ENCODE measurements at regions not wholly inside any gene's neighbourhood (a gene's known extent, or its start where the extent isn't known, plus 50 kb on each side); places are given as distances from the start of the nearest gene placed in this dataset.
A peak's percentile ranks its signal among the peaks of the same experiment; 100 is the strongest.
"Not testable (repeated sequence)": the region's sequence is repeated elsewhere in the genome, so short reads cannot be mapped to it uniquely, and the experiment has no call there.

DNA sequence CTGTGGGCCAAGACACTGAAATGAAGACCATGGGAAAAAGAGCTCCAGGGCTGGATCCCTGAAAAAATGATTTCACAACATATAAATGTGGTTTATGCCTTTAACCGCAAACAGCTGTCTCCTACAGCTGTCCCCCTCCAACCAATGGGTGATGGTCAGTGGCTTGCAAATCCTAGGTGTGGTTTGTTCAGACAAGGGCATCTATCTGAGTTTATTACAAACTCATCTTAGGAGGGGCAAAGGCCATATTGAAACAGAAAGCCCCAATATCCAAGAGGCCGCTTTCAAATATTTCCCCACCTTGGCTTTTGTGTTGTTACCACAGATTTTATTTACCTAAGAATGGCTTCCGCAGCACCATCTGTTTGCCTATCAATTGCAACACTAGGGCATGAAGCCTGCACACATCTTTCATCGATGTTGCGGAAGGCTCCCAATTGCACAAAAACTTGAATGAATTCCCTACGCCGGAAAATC is 503.6 kb upstream of the AMELY start:
- DNase-seq (ENCODE audit: low read depth), result no peak

DNA sequence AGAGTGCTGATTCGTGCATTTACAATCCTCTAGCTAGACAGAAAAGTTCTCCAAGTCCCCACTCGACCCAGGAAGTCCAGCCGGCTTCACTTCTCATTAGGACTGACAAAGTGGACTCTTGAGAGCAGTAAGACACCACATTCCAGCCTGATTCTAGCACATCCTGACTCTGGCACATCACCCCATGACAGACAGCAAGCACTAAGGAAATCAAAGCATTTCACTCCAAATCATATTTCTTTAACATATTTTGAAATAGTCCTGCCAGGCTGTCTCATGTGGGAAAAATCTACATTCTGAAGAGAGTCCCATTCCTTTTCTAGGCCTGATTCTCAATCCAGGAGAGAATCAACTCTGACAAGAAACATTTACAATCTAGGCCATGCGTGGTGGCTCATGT is 478.5 kb upstream of the AMELY start:
- no peak for DNase-seq (ENCODE audit: low read depth)

DNA sequence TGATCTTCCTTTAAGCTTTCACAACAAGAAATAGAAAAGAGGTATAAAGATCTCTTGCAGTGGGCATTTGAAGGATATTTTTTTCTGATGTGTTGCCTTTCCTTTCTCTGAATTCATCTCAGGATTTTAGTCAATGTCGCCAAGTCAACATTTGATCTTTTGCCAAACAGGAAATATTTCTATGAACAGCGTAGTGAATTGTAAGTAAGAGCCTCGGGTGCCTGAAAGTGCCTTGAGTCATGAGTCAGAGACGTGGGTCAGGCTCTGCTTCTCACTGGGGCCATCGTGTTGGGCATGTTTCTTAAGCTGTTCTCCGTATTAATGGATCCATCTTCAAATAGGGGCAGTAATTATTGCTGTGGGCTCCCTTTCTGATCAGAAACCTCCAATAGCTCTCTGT is 471.4 kb upstream of the AMELY start:
- DNase-seq (ENCODE audit: low read depth), result no peak

DNA sequence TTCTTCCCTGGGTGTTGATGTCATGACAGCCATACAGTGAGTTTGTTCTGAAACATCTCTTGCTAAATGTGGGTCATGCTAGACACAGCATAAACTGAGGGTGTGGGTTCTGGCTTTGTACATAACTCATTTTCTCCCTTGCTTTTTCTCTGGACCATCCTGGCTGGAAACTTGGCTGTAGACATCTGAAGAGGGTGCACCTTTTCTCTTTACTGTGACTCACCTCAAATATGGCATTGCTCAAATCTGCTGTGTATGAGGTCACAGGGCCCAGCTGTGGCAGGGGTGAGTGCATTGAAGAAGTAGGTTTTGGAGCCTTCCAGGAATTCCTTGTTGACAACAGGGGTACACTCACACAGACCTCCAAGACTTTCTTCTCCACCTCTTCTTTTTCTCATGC is 465.5 kb upstream of the AMELY start:
- DNase-seq (ENCODE audit: low read depth), result no peak

DNA sequence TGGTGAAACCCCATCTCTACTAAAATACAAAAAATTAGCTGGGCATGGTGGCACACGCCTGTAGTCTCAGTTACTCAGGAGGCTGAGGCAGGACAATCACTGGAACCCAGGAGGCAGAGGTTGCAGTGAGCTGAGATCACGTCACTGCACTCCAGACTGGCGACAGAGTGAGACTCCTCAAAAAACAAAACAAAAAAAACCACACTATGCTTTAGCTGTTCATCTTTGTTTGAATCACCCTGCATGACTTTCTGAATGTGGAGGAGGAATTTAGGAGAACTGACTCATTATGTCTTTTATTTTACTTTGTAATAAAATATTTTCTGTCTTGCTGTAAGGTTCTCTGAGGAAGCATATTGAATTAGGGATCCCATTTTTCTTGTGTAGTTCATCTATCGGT is 462.9 kb upstream of the AMELY start:
- DNase-seq (ENCODE audit: low read depth), result not testable (repeated sequence)

DNA sequence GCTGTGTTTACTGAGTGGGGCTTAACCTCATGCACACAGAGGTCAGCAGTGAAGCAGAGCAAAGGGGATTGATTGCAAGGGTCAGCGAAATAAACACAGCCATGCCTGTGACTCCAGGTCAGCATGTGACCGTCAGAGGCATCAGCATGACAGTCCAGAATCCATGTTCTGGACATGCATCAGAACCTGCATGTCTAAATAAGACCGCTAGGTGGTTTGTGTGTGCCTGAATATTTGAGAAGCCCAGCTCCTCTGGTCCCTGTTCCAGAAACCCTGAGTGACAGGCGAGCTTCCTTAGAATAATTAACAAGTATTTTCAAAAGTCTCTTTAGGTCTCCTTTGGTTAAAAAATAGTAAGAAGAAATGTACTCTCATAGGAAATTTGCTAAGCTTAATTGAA is 460.4 kb upstream of the AMELY start:
- DNase-seq (ENCODE audit: low read depth), result not testable (repeated sequence)

DNA sequence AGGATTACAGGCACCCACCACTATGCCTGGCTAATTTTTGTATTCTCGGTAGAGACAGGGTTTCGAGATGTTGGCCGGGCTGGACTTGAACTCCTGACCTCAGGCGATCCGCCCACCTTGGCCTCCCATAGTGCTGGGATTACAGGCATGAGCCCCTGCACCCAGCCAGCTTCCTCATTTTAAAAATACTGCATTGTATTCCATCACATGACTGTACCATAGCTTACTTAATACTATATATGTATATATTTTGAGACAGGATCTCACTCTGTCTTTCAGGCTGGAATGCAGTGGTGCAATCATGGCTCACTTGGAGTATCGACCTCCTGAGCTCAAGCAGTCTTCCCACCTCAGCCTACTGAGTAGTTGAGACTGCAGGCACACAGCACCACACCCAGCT is 459.5 kb upstream of the AMELY start:
- not testable (repeated sequence) for DNase-seq (ENCODE audit: low read depth)

DNA sequence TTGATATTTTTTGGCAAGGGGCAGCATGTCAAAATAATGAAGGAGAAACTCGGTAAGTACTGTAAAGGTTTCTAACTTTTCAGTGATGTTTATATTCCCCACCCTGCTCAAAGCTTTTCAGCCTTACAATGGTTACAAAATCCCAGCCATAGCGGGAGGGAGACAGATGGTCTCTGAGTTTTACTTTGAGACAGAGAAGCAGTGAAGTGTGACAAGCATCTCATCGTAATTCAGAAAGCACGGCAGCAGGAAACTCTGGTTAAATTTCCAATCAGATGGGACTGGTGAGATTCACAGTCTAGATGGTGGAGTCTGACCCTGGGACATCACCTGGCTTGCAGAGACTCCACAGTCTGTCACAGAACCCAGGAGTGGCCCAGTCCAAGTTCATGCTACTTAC is 448.0 kb upstream of the AMELY start:
- DNase-seq (ENCODE audit: low read depth), result no peak

DNA sequence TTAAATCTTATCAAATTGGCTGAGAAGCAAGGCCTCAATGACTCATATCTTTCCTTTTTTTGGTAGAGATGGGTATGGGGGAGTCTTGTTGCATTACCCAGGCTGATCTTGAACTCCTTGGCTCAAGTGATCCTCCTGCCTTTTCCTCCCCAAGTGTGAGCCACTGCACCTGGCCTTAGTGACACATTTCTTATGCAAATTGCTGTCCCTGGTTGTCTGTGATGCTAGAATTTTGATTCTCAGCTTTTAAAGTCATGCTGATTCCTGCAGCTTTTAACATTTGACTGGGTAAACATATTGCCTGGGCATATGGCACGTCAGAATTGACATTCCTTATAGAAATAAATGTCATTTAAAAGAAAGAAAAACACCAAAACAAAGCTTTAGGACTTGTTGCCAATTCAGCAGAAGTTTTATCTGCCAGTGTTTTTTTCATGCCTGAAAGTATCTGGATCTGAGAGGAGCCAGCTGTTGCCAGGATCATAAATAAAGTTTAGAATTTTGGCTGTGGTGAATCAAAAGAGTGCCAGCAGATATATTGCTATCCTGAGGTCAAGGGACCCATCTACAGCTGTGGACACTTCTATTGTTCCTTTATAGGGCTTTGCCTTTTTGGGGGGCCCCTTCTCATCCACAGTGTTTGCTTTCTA is 446.7 kb upstream of the AMELY start:
- DNase-seq (ENCODE audit: low read depth), result no peak

DNA sequence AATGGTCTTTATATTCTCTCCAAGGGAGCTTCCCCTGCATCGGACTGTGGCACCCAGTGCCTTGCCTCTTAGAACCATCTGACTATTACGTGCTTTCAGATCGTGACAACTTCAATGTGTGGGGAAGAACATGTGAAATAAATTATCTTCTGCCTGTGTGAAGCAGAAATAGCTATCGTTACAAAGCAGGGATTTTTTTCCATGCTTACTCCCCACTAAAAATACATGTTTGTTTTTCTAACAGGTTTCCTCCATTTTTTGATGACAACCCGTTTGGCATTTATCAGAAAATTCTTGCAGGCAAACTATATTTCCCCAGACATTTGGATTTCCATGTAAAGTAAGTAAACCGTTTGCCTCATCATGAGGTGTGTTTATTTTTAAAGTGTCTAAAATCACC is 444.3 kb upstream of the AMELY start:
- DNase-seq (ENCODE audit: low read depth), result not testable (repeated sequence)

DNA sequence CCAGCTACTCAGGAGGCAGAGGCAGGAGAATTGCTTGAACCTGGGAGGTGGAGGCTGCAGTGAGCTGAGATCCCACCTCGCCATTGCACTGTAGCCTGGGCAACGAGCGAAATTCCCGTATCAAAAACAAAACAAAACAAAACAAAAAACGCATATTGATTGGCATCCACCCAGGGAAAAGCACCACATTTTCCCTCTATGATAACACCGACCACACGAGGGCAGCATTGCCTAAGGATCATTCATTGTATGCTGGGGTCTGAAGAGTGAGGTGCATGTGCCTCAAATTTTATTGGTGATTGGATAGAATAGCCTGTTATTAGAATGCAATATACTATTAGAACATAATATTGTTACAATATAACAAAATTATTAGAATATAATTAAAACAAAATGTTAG is 433.1 kb upstream of the AMELY start:
- DNase-seq (ENCODE audit: low read depth), result peak; percentile 9

DNA sequence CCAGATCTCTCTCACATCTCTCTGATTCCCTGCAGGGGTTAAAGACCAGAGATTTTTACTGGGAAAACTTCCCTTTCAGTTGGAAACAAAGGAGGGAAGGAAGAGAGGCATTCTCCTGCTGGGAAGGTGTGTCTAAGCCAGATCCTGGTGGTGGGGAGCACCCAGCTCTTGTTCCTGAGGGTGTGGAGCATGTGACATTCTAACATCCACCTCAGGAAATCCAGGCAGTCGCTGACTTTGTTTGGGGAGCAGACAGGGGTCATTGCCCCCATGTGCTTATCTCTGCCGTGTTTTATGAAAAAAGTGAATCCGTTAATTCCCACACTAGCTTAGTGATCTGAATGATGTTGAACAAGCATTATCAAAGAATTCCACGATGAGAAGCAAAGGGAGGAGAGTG is 431.7 kb upstream of the AMELY start:
- no peak for DNase-seq (ENCODE audit: low read depth)

DNA sequence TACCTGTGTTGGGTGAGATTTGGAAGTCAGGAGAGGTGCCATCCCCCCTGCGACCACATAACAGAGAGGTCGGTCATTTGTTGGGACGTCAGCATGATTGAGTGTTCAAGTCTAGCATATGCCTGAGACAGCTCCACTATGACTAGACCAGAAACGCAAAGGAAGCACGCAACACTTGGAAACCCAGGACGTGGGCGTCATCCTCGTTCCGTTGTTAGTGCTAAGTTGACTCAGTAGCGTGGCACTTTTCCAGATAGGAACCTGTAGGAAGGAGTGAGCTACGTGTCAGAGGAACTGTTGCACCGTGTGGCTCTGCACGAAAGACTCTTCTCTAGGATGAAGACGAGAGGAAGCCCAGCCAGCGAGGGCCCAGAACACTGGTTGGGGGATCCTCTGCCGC is 431.2 kb upstream of the AMELY start:
- DNase-seq (ENCODE audit: low read depth), result not testable (repeated sequence)

DNA sequence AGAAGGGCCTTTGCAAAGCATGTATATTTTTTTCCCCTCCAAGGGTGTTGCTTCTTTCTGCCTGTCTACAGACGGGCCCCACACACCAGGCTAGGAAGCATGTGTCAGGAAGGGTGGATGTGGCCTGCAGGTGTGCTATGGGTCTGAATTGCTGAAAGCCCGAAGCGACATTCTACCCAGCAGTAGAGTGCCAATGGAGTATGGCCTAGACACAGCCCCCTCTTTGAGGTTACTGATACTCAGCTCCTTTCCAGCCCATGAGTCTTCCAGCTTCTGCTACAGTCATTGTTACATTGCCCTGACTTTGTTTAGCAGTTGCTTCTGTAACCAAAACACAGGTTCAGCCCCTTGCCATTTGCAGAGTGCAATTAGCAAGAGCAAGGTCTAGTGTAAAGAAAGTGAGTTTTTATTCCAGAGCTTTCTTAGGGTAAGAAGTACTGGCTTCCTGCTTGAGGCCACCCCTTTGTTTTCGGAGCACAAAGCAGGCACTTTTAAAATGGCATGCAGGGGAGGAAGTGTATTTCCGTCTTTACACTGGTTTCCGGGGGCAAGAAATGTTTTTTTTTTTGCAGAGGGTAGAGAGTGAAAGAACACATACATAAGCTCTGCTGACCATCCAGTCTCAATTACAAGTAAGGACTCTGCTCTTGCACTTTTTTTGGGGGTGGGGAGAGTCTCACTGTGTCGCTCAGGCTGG is 428.0 kb upstream of the AMELY start:
- no peak for DNase-seq (ENCODE audit: low read depth)

DNA sequence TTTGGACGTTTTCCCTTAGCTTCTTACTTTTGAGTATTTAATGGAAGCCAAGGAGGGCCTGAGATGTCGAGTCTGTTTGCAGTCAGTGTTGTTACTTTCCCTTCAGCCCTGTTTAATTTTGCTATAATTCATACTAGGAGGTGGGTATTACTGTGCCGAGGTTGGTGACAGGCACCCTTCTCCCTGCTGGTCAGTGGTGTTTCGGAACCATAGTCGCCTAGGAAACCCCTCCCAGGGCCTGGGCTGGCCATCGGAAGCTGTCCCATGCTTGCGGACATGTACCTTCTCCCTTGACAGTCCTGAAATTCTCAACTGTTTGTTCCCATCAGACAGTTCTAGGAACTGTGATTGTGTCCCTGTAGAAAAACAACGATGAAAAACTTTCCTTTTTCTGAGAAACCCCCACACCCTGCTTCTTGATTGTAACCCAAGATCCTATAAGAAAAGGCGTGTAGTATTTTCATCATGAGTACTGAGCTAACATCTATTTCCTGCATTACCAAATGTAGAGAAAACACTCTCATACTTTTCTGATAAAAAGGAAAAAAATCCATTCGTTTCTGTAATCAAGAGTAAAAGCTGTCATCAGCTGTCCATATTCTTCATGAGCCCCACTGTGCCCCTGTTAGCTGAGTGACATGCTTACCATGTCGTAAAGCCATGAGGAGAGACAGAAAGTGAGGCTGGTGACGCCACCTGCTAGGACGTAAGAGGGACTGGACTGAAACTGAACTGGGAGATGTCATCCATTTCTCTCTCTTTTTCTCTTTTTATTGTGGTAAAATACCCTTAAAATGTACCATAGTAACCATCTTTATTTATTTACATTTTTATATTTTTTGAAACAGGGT is 424.7 kb upstream of the AMELY start:
- DNase-seq (ENCODE audit: low read depth), result no peak

DNA sequence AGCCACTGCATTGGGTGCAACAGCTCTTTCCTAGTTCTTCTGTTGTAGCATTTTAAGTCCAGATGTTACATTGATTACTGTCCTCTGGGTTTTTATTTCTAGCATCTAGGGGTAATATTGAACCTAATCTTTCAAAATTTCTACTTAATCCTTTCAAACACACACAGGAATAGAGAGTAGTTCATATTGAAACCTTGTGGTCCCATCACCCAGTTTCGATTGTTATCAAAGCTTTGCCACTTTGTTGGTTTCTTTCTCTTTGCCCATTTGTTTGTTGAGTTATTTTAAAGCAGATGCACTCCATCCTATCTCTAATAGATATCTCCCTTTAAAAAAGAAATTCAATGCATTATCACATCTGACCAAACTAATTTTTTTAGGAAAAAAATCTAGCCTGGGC is 422.9 kb upstream of the AMELY start:
- DNase-seq (ENCODE audit: low read depth), result no peak

DNA sequence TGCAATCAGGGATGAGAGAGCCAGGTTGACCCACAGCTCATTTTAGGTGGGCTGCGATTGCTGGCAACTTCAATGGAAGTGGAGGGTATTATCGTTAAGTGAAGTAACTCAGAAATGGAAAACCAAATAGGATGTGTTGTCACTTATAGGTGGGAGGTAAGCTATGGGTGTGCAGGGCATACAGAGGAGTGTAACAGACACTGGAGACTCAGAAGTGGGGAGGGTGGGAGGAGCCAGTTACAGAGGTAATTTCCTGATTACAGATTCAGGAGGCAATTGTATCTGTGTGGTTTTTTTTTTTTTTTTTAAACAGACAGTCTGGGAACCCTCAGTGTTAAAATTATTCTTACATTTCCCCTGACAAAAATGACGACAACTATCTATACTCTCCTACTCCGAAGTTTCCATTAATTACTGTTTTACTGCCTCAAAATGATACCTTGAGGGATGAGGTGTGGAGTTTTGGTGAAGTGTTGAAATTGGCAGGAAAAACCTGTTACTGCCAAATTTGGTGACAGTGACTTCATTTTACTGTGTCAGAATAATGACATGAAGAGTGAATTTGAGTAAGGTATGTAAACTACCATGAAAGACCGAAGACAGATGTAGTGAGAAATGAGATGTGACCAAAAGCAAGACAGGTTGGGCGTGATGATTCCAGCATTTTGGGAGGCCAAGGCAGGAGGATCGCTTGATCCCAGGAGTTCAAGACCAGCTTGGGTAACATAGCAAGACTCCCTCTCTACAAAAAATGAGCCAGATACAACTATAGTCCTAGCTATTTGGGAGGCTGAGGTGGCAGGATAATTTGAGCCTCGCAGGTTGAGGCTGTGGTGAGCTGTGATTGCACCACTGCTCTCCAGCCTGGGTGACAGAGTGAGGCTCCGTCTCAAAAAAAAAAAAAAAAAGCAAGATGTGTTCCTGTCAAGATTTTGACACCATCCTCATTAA is 415.0 kb upstream of the AMELY start:
- no peak for DNase-seq (ENCODE audit: low read depth)

DNA sequence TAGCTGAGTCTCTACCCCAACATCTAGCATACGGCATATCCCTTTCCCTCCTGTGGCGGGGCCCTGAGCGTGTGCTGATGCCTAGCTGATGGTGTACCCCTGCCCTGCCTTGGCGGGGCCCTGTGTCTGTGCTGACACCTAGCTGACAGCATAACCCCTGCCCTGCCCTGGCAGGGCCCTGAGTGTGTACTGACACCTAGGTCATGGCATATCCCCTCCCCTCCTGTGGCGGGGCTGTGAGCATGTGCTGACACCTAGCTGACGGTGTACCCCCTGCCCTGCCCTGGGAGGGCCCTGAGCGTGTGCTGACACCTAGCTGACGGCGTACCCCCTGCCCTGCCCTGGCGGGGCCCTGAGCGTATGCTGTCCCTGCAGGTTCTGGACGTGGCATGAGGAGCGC is 414.0 kb upstream of the AMELY start:
- no peak for DNase-seq (ENCODE audit: low read depth)

DNA sequence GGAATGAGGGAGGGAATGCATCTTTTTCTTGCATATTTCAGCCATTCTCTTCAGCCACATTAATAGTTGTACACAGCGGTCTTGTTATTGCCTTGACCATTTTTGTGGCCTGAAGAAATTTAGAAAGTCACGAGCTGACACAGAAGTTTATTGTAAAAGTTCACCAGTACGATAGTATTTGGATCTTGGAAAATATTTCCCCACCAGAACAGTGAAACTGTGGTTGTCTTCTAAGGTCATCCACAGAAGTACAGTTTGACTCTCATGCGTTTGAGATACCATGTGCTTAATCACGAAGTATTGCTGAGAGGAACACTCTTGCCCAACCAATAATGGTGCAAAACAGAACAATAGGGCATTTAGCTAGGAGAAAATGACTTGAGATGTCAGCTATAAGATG is 409.2 kb upstream of the AMELY start:
- no peak for DNase-seq (ENCODE audit: low read depth)

DNA sequence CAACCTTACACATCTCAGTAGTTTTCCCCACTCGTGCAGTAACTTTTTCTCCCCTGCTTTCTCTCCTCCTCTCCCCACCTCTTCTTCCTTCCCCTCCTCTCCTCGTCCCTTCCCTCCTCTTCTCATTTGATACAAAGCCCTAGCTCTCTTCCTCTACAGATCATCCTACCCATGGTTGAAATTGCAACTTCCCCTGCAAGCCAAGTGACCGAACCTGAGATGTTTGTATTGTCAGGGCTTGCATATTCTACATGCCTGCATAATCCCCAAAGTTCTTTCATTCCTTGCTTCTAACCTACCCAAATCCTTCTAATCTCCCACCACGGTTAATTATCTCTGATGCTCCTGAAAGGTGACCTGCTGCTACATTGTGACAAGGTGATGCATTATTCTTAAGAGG is 408.6 kb upstream of the AMELY start:
- not testable (repeated sequence) for DNase-seq (ENCODE audit: low read depth)

DNA sequence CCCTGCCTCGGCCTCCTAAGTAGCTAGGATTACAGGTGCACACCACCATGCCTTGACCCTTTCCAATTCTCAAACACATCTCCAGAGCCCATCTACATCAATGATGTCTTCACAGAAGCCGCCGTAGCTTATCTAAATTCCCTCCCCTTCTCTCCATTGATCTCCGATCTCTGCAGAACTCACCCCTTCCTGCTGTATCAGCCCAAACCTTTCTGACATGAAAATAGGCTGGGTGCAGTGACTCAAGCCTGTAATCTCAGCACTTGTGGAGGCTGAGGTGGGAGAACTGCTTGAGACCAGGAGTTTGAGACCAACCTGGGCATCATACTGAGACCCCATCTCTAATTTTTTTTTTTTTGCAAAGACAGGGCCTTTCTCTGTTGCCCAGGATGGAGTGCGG is 406.6 kb upstream of the AMELY start:
- no peak for DNase-seq (ENCODE audit: low read depth)

DNA sequence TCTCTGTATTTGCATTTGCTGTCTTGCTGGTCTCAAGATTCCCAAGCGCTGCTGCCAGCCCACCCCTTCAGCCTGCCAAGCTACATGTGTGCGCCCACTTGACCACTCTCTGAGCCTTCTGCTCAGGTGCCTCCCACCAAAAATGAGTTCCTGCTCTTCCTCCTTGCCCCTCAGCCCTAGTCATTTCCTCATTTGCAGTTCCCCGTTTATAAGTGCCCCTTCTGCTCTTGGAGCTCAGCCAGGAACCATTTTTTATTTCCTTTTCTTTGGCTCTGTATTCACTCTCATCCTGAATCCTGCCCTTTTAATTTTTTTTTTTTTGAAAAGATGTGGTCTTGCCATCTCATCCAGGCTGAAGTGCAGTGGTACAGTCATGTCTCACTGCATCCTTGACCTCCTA is 406.0 kb upstream of the AMELY start:
- DNase-seq (ENCODE audit: low read depth), result no peak

All from stimulated activated CD8-positive, alpha-beta memory T cell treated with anti-CD3 and anti-CD28 coated beads, Interleukin-7, amount 100 ng/mL, for 24 hours (primary cell).